NCI-H1436 treated with DMSO at 0.1 percent for 48 hours (cell line): ENCODE measurements at regions not wholly inside any gene's neighbourhood (a gene's known extent, or its start where the extent isn't known, plus 50 kb on each side); places are given as distances from the start of the nearest gene placed in this dataset.

Source experiments
- DNase-seq: peaks from one replicate; lab custom pipeline; 2025; lab: John Stamatoyannopoulos, UW

GRCh38 chr1:90558754-90559378 lies 158.2 kb downstream of the BARHL2 start:
- no peak for DNase-seq

- DNase-seq, result no peak
Observed at GRCh38 chr1:90558126-90558525, 159.0 kb downstream of the BARHL2 start.

GRCh38 chr1:90557706-90558105 lies 159.4 kb downstream of the BARHL2 start:
- DNase-seq, result no peak

GRCh38 chr1:90550626-90551406 lies 166.3 kb downstream of the BARHL2 start:
- DNase-seq, result no peak

GRCh38 chr1:90544356-90544755 lies 172.7 kb downstream of the BARHL2 start:
- no peak for DNase-seq

GRCh38 chr1:90537606-90538362 lies 179.3 kb downstream of the BARHL2 start:
- no peak for DNase-seq

GRCh38 chr1:90534663-90535295 lies 182.3 kb downstream of the BARHL2 start:
- no peak for DNase-seq

- DNase-seq, result no peak
Observed at GRCh38 chr1:90534116-90534515, 183.0 kb downstream of the BARHL2 start.

- DNase-seq, result no peak
Observed at GRCh38 chr1:90526954-90527353, 190.1 kb downstream of the BARHL2 start.

- DNase-seq, result no peak
Observed at GRCh38 chr1:90522432-90522831, 194.7 kb downstream of the BARHL2 start.

- DNase-seq, result no peak
Observed at GRCh38 chr1:90513956-90514355, 203.1 kb downstream of the BARHL2 start.

- DNase-seq, result no peak
Observed at GRCh38 chr1:90512441-90512840, 204.7 kb downstream of the BARHL2 start.

- no peak for DNase-seq
Observed at GRCh38 chr1:90510143-90510542, 207.0 kb downstream of the BARHL2 start.

- no peak for DNase-seq
Observed at GRCh38 chr1:90509225-90510048, 207.7 kb downstream of the BARHL2 start.

- DNase-seq, result no peak
Observed at GRCh38 chr1:90508376-90509167, 208.5 kb downstream of the BARHL2 start.

- no peak for DNase-seq
Observed at GRCh38 chr1:90507173-90507572, 209.9 kb downstream of the BARHL2 start.

GRCh38 chr1:90505806-90506205 lies 211.3 kb downstream of the BARHL2 start:
- no peak for DNase-seq

- DNase-seq, result no peak
Observed at GRCh38 chr1:90504509-90504908, 212.6 kb downstream of the BARHL2 start.

GRCh38 chr1:90502696-90503095 lies 214.4 kb downstream of the BARHL2 start:
- DNase-seq, result no peak

GRCh38 chr1:90502194-90502593 lies 214.9 kb downstream of the BARHL2 start:
- DNase-seq, result no peak

GRCh38 chr1:90501281-90501680 lies 215.8 kb downstream of the BARHL2 start:
- no peak for DNase-seq
